ENCODE measurements at regions not wholly inside any gene's neighbourhood (a gene's known extent, or its start where the extent isn't known, plus 50 kb on each side); places are given as distances from the start of the nearest gene placed in this dataset.

- CTCF ChIA-PET = no interaction called here
Observed at GRCh38 chrX:13109817-13110216, 65.4 kb upstream of the FAM9C start.

GRCh38 chrX:13103914-13104274, 59.5 kb upstream of the FAM9C start:
- Histone ChIP-seq H3K9me3 (ENCODE audit: control insufficient read depth in 2 of 3, low read length in 3 of 3) (no peaks in the 10 kb centered on the region), H3K36me3 (ENCODE audit: control insufficient read depth in 2 of 3, insufficient read depth in 3 of 3, low read length in 3 of 3) (no peaks in the 10 kb centered on the region), H3K27ac (ENCODE audit: low read depth, low read length) (no peak overlapping the region), H3K4me3 (ENCODE audit: low read length) (no peak overlapping the region), H3K27me3 (ENCODE audit: control insufficient read depth in 2 of 2, insufficient read depth in 2 of 2, low read length in 2 of 2) (no peaks in the 10 kb centered on the region), H3K4me1 (ENCODE audit: control insufficient read depth in 2 of 2, insufficient read depth in 2 of 2, low read length in 2 of 2) (peaks cover 23 to 30% of the 10 kb centered on the region in 2 donors)
- Mint-ChIP-seq H3K36me3 (peaks cover 0 to 20% (median 0%) of the 10 kb centered on the region in 5 donors), H3K4me3 (no peak overlapping the region), H3K27ac (no peak overlapping the region), H3K27me3 (no peaks in the 10 kb centered on the region), H3K9me3 (peaks cover 0 to 8% (median 0%) of the 10 kb centered on the region in 11 donors), H3K4me1 (peaks cover 23 to 41% (median 39%) of the 10 kb centered on the region in 7 donors)
- ATAC-seq (no peak), DNase-seq (no peak)
- intact Hi-C loops (cut with micrococcal nuclease) = no loop called here
- ChIA-PET CTCF (interaction anchor here (1.6 kb wide), 1 partner anchor 384 kb away, joined by 3 read pairs; no protein-coding TSS in a partner anchor), POLR2A (no interaction called here)

More at GRCh38 chrX:13109817-13110216, 65.4 kb upstream of the FAM9C start:
- Mint-ChIP-seq H3K4me3 (no peak overlapping the region), H3K4me1 (peaks cover 0 to 8% (median 4%) of the 10 kb centered on the region in 7 donors), H3K27me3 (no peaks in the 10 kb centered on the region), H3K27ac (no peak overlapping the region), H3K36me3 (peaks cover 0 to 7% (median 0%) of the 10 kb centered on the region in 5 donors), H3K9me3 (peaks cover 0 to 6% (median 0%) of the 10 kb centered on the region in 11 donors)
- intact Hi-C loops (cut with micrococcal nuclease) = no loop called here
- H3K4me1 ChIP-seq (ENCODE audit: control insufficient read depth in 2 of 2, insufficient read depth in 2 of 2, low read length in 2 of 2) = no peaks in the 10 kb centered on the region
- no peak overlapping the region for H3K27ac ChIP-seq (ENCODE audit: low read depth, low read length)
- DNase-seq (no peak), ATAC-seq (no peak)
- H3K4me3 ChIP-seq (ENCODE audit: low read length) = no peak overlapping the region
- H3K9me3 ChIP-seq (ENCODE audit: control insufficient read depth in 2 of 3, low read length in 3 of 3) = no peaks in the 10 kb centered on the region
- POLR2A ChIA-PET = no interaction called here
- H3K27me3 ChIP-seq (ENCODE audit: control insufficient read depth in 2 of 2, insufficient read depth in 2 of 2, low read length in 2 of 2) = no peaks in the 10 kb centered on the region
- no peaks in the 10 kb centered on the region for H3K36me3 ChIP-seq (ENCODE audit: control insufficient read depth in 2 of 3, insufficient read depth in 3 of 3, low read length in 3 of 3)

GRCh38 chrX:13103188-13103913, 58.9 kb upstream of the FAM9C start:
- CTCF ChIA-PET = interaction anchor here (0.9 kb wide), 1 partner anchor 11 kb away, joined by 3 read pairs; no protein-coding TSS in a partner anchor

GRCh38 chrX:13102636-13103035, 58.2 kb upstream of the FAM9C start:
- CTCF ChIA-PET = interaction anchor here (0.9 kb wide), 1 partner anchor 10 kb away, joined by 3 read pairs; no protein-coding TSS in a partner anchor
- intact Hi-C loops (cut with micrococcal nuclease) = no loop called here

More at GRCh38 chrX:13103188-13103913, 58.9 kb upstream of the FAM9C start:
- H3K27ac ChIP-seq (ENCODE audit: low read depth, low read length) = no peak overlapping the region
- H3K36me3 ChIP-seq (ENCODE audit: control insufficient read depth in 2 of 3, insufficient read depth in 3 of 3, low read length in 3 of 3) = no peaks in the 10 kb centered on the region
- peaks cover 23 to 30% of the 10 kb centered on the region in 2 donors for H3K4me1 ChIP-seq (ENCODE audit: control insufficient read depth in 2 of 2, insufficient read depth in 2 of 2, low read length in 2 of 2)
- Mint-ChIP-seq H3K4me1 (peaks cover 23 to 47% (median 43%) of the 10 kb centered on the region in 7 donors), H3K27ac (peak overlapping the region in 2 of 9 donors; percentile 3 to 15), H3K4me3 (no peak overlapping the region), H3K36me3 (peaks cover 0 to 20% (median 0%) of the 10 kb centered on the region in 5 donors), H3K9me3 (peaks cover 0 to 8% (median 0%) of the 10 kb centered on the region in 11 donors), H3K27me3 (no peaks in the 10 kb centered on the region)
- DNase-seq = no peak
- POLR2A ChIA-PET = no interaction called here
- intact Hi-C loops (cut with micrococcal nuclease) = no loop called here
- H3K4me3 ChIP-seq (ENCODE audit: low read length) = no peak overlapping the region
- no peaks in the 10 kb centered on the region for H3K27me3 ChIP-seq (ENCODE audit: control insufficient read depth in 2 of 2, insufficient read depth in 2 of 2, low read length in 2 of 2)
- ATAC-seq = no peak
- no peaks in the 10 kb centered on the region for H3K9me3 ChIP-seq (ENCODE audit: control insufficient read depth in 2 of 3, low read length in 3 of 3)

GRCh38 chrX:13101441-13102139, 57.2 kb upstream of the FAM9C start:
- no peaks in the 10 kb centered on the region for H3K27me3 Mint-ChIP-seq

More at GRCh38 chrX:13102636-13103035, 58.2 kb upstream of the FAM9C start:
- peak overlapping the region in 5 of 9 donors; percentile 38 to 74 (median 51) for H3K27ac Mint-ChIP-seq
- peaks cover 0 to 20% (median 0%) of the 10 kb centered on the region in 5 donors for H3K36me3 Mint-ChIP-seq
- no peaks in the 10 kb centered on the region for H3K36me3 ChIP-seq (ENCODE audit: control insufficient read depth in 2 of 3, insufficient read depth in 3 of 3, low read length in 3 of 3)
- no peak overlapping the region for H3K27ac ChIP-seq (ENCODE audit: low read depth, low read length)
- no peaks in the 10 kb centered on the region for H3K9me3 ChIP-seq (ENCODE audit: control insufficient read depth in 2 of 3, low read length in 3 of 3)
- peaks cover 0 to 8% (median 0%) of the 10 kb centered on the region in 11 donors for H3K9me3 Mint-ChIP-seq
- H3K4me3 ChIP-seq (ENCODE audit: low read length) = no peak overlapping the region
- peak overlapping the region in 1 of 10 donors; percentile 4 for H3K4me3 Mint-ChIP-seq
- DNase-seq (no peak), ATAC-seq (no peak)
- H3K27me3 Mint-ChIP-seq = no peaks in the 10 kb centered on the region
- POLR2A ChIA-PET = no interaction called here
- no peaks in the 10 kb centered on the region for H3K27me3 ChIP-seq (ENCODE audit: control insufficient read depth in 2 of 2, insufficient read depth in 2 of 2, low read length in 2 of 2)
- H3K4me1 ChIP-seq (ENCODE audit: control insufficient read depth in 2 of 2, insufficient read depth in 2 of 2, low read length in 2 of 2) = peaks cover 23 to 30% of the 10 kb centered on the region in 2 donors
- peaks cover 23 to 52% (median 46%) of the 10 kb centered on the region in 7 donors for H3K4me1 Mint-ChIP-seq

GRCh38 chrX:13099121-13099520, 54.7 kb upstream of the FAM9C start:
- intact Hi-C loops (cut with micrococcal nuclease) = loop anchor here (10.0 kb wide), 4 partner anchors 156 to 936 kb away; no protein-coding TSS in a partner anchor
- no peaks in the 10 kb centered on the region for H3K27me3 ChIP-seq (ENCODE audit: control insufficient read depth in 2 of 2, insufficient read depth in 2 of 2, low read length in 2 of 2)
- peaks cover 31 to 58% of the 10 kb centered on the region in 2 donors for H3K4me1 ChIP-seq (ENCODE audit: control insufficient read depth in 2 of 2, insufficient read depth in 2 of 2, low read length in 2 of 2)
- H3K27ac ChIP-seq (ENCODE audit: low read depth, low read length) = no peak overlapping the region
- H3K9me3 ChIP-seq (ENCODE audit: control insufficient read depth in 2 of 3, low read length in 3 of 3) = no peaks in the 10 kb centered on the region
- H3K4me3 Mint-ChIP-seq = peak overlapping the region in 5 of 10 donors; percentile 11 to 54 (median 29)
- H3K27ac Mint-ChIP-seq = peak overlapping the region; percentile 12 to 99 (median 56)
- ATAC-seq (no peak), DNase-seq (no peak)
- H3K36me3 Mint-ChIP-seq = peaks cover 0 to 16% (median 0%) of the 10 kb centered on the region in 5 donors
- H3K9me3 Mint-ChIP-seq = peaks cover 0 to 6% (median 0%) of the 10 kb centered on the region in 11 donors
- CTCF ChIA-PET = interaction anchor here (1.7 kb wide), 1 partner anchor 148 kb away, joined by 3 read pairs; no protein-coding TSS in a partner anchor
- no peaks in the 10 kb centered on the region for H3K27me3 Mint-ChIP-seq
- H3K4me3 ChIP-seq (ENCODE audit: low read length) = no peak overlapping the region
- POLR2A ChIA-PET = interaction anchor here (24.1 kb wide), 1 partner anchor 123 kb away, joined by 1322 read pairs; the partner anchor contains the start of gene TMSB4X
- H3K4me1 Mint-ChIP-seq = peaks cover 24 to 84% (median 75%) of the 10 kb centered on the region in 7 donors
- H3K36me3 ChIP-seq (ENCODE audit: control insufficient read depth in 2 of 3, insufficient read depth in 3 of 3, low read length in 3 of 3) = no peaks in the 10 kb centered on the region

More at GRCh38 chrX:13101441-13102139, 57.2 kb upstream of the FAM9C start:
- H3K4me1 Mint-ChIP-seq = peaks cover 22 to 60% (median 53%) of the 10 kb centered on the region in 7 donors
- Histone ChIP-seq H3K27ac (ENCODE audit: low read depth, low read length) (no peak overlapping the region), H3K4me1 (ENCODE audit: control insufficient read depth in 2 of 2, insufficient read depth in 2 of 2, low read length in 2 of 2) (peaks cover 23 to 37% of the 10 kb centered on the region in 2 donors), H3K27me3 (ENCODE audit: control insufficient read depth in 2 of 2, insufficient read depth in 2 of 2, low read length in 2 of 2) (no peaks in the 10 kb centered on the region), H3K36me3 (ENCODE audit: control insufficient read depth in 2 of 3, insufficient read depth in 3 of 3, low read length in 3 of 3) (no peaks in the 10 kb centered on the region), H3K9me3 (ENCODE audit: control insufficient read depth in 2 of 3, low read length in 3 of 3) (no peaks in the 10 kb centered on the region), H3K4me3 (ENCODE audit: low read length) (no peak overlapping the region)
- CTCF ChIA-PET = interaction anchor here (1.4 kb wide), 1 partner anchor 10 kb away, joined by 5 read pairs; no protein-coding TSS in a partner anchor
- H3K36me3 Mint-ChIP-seq = peaks cover 0 to 20% (median 0%) of the 10 kb centered on the region in 5 donors
- peak in 1 of 9 donors; percentile 44 for DNase-seq
- peak; percentile 97 for ATAC-seq
- POLR2A ChIA-PET = interaction anchor here (0.5 to 24.1 kb wide), 9 partner anchors 9 to 389 kb away, joined by 3 to 1322 read pairs (median 4); partner anchors contain the start of gene TMSB4X
- peak overlapping the region in 8 of 9 donors; percentile 13 to 88 (median 74) for H3K27ac Mint-ChIP-seq
- H3K9me3 Mint-ChIP-seq = peaks cover 0 to 8% (median 0%) of the 10 kb centered on the region in 11 donors
- intact Hi-C loops (cut with micrococcal nuclease) = loop anchor here in 1 of 2 donors (2.0 kb wide), 1 partner anchor 23 kb away; no protein-coding TSS in a partner anchor
- peak overlapping the region in 9 of 10 donors; percentile 18 to 75 (median 55) for H3K4me3 Mint-ChIP-seq

Measured in naive thymus-derived CD4-positive, alpha-beta T cell (primary cell).